K562 (cell line): ENCODE measurements at regions not wholly inside any gene's neighbourhood (a gene's known extent, or its start where the extent isn't known, plus 50 kb on each side); places are given as distances from the start of the nearest gene placed in this dataset.
A peak's percentile ranks its signal among the peaks of the same experiment; 100 is the strongest.

ENCODE experiments used
- BRF1 ChIP-seq: IDR thresholded peaks from 3 replicates; pipeline ENCODE4 v1.6.1; 2011; ENCODE audit warnings: borderline replicate concordance, mild to moderate bottlenecking; ENCODE audit not compliant: insufficient read length; ENCODE audit errors: extremely low read depth
- CEBPB ChIP-seq: fragments of 450-650 bp; IDR thresholded peaks from 2 replicates; pipeline ENCODE4 v1.6.1; 2016; ENCODE audit warnings: missing genetic modification characterization, missing compliant biosample characterization
- CREM ChIP-seq: IDR thresholded peaks from 2 replicates; pipeline ENCODE4 v1.6.1; 2014; ENCODE audit warnings: antibody characterized with exemption, low read depth
- E2F5 ChIP-seq: sonication (generic); formaldehyde crosslinking; IDR thresholded peaks from 2 replicates; pipeline ENCODE4 v1.8.0; 2022; ENCODE audit warnings: mild to moderate bottlenecking, missing genetic modification reagents
- ELK1 ChIP-seq: sonication (generic); formaldehyde crosslinking; IDR thresholded peaks from 2 replicates; pipeline ENCODE4 v1.8.1; 2022; ENCODE audit warnings: missing genetic modification reagents
- FOXK1 ChIP-seq: sonication (generic); formaldehyde crosslinking; IDR thresholded peaks from 2 replicates; pipeline ENCODE4 v1.8.0; 2022; ENCODE audit warnings: missing genetic modification reagents, mild to moderate bottlenecking, borderline replicate concordance
- ILF3 ChIP-seq: fragments of 450-650 bp; IDR thresholded peaks from 2 replicates; pipeline ENCODE4 v1.6.1; 2018; ENCODE audit warnings: antibody characterized with exemption, mild to moderate bottlenecking, moderate library complexity, borderline replicate concordance
- JUN ChIP-seq, 2 experiments: sonication (generic) in 1 of 2; formaldehyde crosslinking in 1 of 2; IDR thresholded peaks; 2 replicates each; pipeline versions ENCODE4 v1.6.1 to v1.8.0; 2012 to 2022; ENCODE audit warnings: borderline replicate concordance in 2 of 2, mild to moderate bottlenecking in 2 of 2, improper control_type of control experiment in 1 of 2, low read depth in 1 of 2, low read length in 1 of 2, missing genetic modification reagents in 1 of 2
- JUNB ChIP-seq: fragments of 450-650 bp; formaldehyde crosslinking; conservative IDR thresholded peaks from 2 replicates; pipeline ENCODE4 v1.4.0; 2020; ENCODE audit warnings: mild to moderate bottlenecking
- KAT7 ChIP-seq: sonication (generic); formaldehyde crosslinking; IDR thresholded peaks from 2 replicates; pipeline ENCODE4 v1.8.0; 2022; ENCODE audit warnings: missing genetic modification reagents, mild to moderate bottlenecking, borderline replicate concordance
- MTA3 ChIP-seq: fragments of 450-650 bp; formaldehyde crosslinking; IDR thresholded peaks from 2 replicates; pipeline ENCODE4 v1.6.1; 2017; ENCODE audit warnings: mild to moderate bottlenecking, borderline replicate concordance
- RBFOX2 ChIP-seq: fragments of 200-400 bp; formaldehyde crosslinking; IDR thresholded peaks from 2 replicates; pipeline ENCODE4 v1.6.1; 2017; ENCODE audit warnings: low read depth, mild to moderate bottlenecking, low read length, moderate library complexity
- RFX5 ChIP-seq: IDR thresholded peaks from 2 replicates; pipeline ENCODE4 v1.6.1; 2011; ENCODE audit warnings: low read depth, mild to moderate bottlenecking, improper control_type of control experiment, low read length
- SFPQ ChIP-seq: fragments of 200-400 bp; formaldehyde crosslinking; IDR thresholded peaks from 2 replicates; pipeline ENCODE4 v1.6.1; 2017; ENCODE audit warnings: mild to moderate bottlenecking, low read depth, low read length, moderate library complexity
- ZC3H11A ChIP-seq: IDR thresholded peaks from 2 replicates; pipeline ENCODE4 v1.6.1; 2012; ENCODE audit warnings: low read depth, low read length, improper control_type of control experiment
- ZFX ChIP-seq: sonication (generic); formaldehyde crosslinking; IDR thresholded peaks from 2 replicates; pipeline ENCODE4 v1.8.0; 2022; ENCODE audit warnings: mild to moderate bottlenecking, missing genetic modification reagents, moderate library complexity
- ZKSCAN8 ChIP-seq: fragments of 200-800 bp; sonication (Bioruptor generic); IDR thresholded peaks from 2 replicates; pipeline ENCODE4 v1.6.1; 2016; ENCODE audit warnings: missing genetic modification characterization, missing compliant biosample characterization
- ZNF134 ChIP-seq: fragments of 250-450 bp; sonication (Bioruptor Pico); conservative IDR thresholded peaks from 2 replicates; pipeline ENCODE4 v1.4.0; 2020
- ZNF253 ChIP-seq: fragments of 250-450 bp; sonication (Bioruptor Pico); conservative IDR thresholded peaks from 2 replicates; pipeline ENCODE4 v1.6.1; 2021; ENCODE audit warnings: mild to moderate bottlenecking
- ZNF75A ChIP-seq: fragments of 450-650 bp; formaldehyde crosslinking; IDR thresholded peaks from 2 replicates; pipeline ENCODE4 v1.4.0; 2020; ENCODE audit warnings: mild to moderate bottlenecking
- TF ChIP-seq, protein P1 (sequence below): sonication (generic); formaldehyde crosslinking; IDR thresholded peaks from 2 replicates; pipeline ENCODE4 v1.8.1; 2022; ENCODE audit warnings: missing genetic modification reagents
- TF ChIP-seq, protein P2 (sequence below), 2 experiments: fragments of 450-650 bp in 1 of 2; sonication (generic) in 1 of 2; formaldehyde crosslinking in 1 of 2; IDR thresholded peaks in 1 of 2; conservative IDR thresholded peaks in 1 of 2; 2 replicates each; pipeline versions ENCODE4 v1.6.1 to v1.8.1; 2016 to 2023; ENCODE audit warnings: mild to moderate bottlenecking in 2 of 2, moderate library complexity in 2 of 2, inconsistent platforms in 1 of 2, missing genetic modification reagents in 1 of 2

DNA sequence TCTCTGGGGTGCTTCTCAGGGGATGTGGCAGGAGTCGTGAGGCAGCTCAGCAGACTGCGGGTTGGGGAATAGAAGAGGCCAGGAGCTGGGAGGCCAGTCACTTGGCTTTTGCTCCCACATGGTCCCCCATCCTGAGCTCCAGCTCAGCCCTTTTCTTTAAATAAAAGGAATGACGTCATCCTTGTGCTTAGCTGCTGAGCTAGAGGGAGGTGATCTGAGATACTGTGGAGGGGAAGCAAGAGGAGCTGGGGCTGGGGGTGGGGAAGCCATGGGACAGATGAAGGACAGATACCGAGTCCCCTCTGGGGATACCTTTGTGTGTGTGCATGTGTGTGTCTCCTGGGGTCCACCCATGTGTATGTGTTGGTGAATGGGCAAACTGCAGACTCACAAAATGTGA is 89.0 kb upstream of the ARAP3 start (continued):
- TF ChIP-seq, protein P1, sequence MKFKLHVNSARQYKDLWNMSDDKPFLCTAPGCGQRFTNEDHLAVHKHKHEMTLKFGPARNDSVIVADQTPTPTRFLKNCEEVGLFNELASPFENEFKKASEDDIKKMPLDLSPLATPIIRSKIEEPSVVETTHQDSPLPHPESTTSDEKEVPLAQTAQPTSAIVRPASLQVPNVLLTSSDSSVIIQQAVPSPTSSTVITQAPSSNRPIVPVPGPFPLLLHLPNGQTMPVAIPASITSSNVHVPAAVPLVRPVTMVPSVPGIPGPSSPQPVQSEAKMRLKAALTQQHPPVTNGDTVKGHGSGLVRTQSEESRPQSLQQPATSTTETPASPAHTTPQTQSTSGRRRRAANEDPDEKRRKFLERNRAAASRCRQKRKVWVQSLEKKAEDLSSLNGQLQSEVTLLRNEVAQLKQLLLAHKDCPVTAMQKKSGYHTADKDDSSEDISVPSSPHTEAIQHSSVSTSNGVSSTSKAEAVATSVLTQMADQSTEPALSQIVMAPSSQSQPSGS, result peak; percentile 63; the same call in 1 of the 2 replicates
- TF ChIP-seq ZFX (CRISPR knock-in tag) (no peak), SFPQ (no peak), CREM (peak; percentile 48; the same call in 1 of the 2 replicates), E2F5 (no peak), ZNF75A (no peak), ZNF134 (CRISPR knock-in tag) (no peak), RFX5 (no peak), MTA3 (no peak), FOXK1 (CRISPR knock-in tag) (no peak), ELK1 (CRISPR knock-in tag) (no peak), CEBPB (tag) (no peak), RBFOX2 (no peak), ZC3H11A (no peak), JUN (IDR thresholded peaks at IDR 0.05; ENCODE audit: borderline replicate concordance, low read depth, low read length) (peak; percentile 97), JUN (CRISPR knock-in tag; IDR thresholded peaks at IDR 0.05; ENCODE audit: borderline replicate concordance) (no peak), KAT7 (CRISPR knock-in tag) (no peak), JUNB (CRISPR knock-in tag) (peak; percentile 88), BRF1 (no peak), ZNF253 (CRISPR knock-in tag) (no peak), ZKSCAN8 (CRISPR knock-in tag) (no peak), ILF3 (no peak)
- TF ChIP-seq, protein P2, sequence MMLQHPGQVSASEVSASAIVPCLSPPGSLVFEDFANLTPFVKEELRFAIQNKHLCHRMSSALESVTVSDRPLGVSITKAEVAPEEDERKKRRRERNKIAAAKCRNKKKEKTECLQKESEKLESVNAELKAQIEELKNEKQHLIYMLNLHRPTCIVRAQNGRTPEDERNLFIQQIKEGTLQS (IDR thresholded peaks at IDR 0.05), result peak; percentile 99
- TF ChIP-seq, protein P2 (CRISPR knock-in tag; conservative IDR thresholded peaks at IDR 0.05), result no peak
